Endothelial cell of umbilical vein (primary cell): ENCODE measurements at regions not wholly inside any gene's neighbourhood (a gene's known extent, or its start where the extent isn't known, plus 50 kb on each side); places are given as distances from the start of the nearest gene placed in this dataset.

ENCODE experiments used
- BruUV-seq: library from RNA; stranded (reverse); fragments of 400-500 nt; replicated peaks from 2 replicates; lab custom pipeline; 2021; lab: Mats Ljungman, UMichigan
- CTCF ChIA-PET: fragments of 300-600, 350-600 bp; sonication (Branson Sonifier 250); formaldehyde crosslinking; loops from one replicate; lab custom pipeline; 2021; ENCODE audit warnings: antibody characterized with exemption, inconsistent platforms; lab: Charles Lee
- POLR2A ChIA-PET: fragments of 300-600, 350-600 bp; sonication (Branson Sonifier 250); formaldehyde crosslinking; loops from one replicate; lab custom pipeline; 2021; ENCODE audit warnings: antibody characterized with exemption, inconsistent platforms; lab: Charles Lee
- DNase-seq: peaks from one replicate; pipeline ENCODE4 v3.0.0-alpha.2; 2011; ENCODE audit warnings: low read depth, low spot score
- FAIRE-seq: peaks from 2 replicates; lab custom pipeline; 2011; peaks lifted over from hg19 to GRCh38; lab: Jason Lieb, UNC
- H2AFZ ChIP-seq: 2 replicates; pipeline ENCODE4 v1.6.0; 2012; ENCODE audit warnings: low read depth, low read length, control low read depth, inconsistent platforms
- H3K27ac ChIP-seq: 2 replicates; pipeline ENCODE4 v1.5.1; 2011; ENCODE audit warnings: low read depth, mild to moderate bottlenecking, control low read depth, low read length, moderate library complexity; ENCODE audit not compliant: insufficient read depth
- H3K27me3 ChIP-seq, 2 experiments: 2 replicates each; pipeline versions ENCODE4 v1.6.0 to v1.6.1; 2011; ENCODE audit warnings: low read length in 2 of 2, mixed read lengths in 1 of 2; ENCODE audit not compliant: control insufficient read depth in 2 of 2, insufficient read depth in 2 of 2
- H3K36me3 ChIP-seq, 2 experiments: 2 replicates in 1 of 2; 3 replicates in 1 of 2; pipeline ENCODE4 v1.5.1; 2011; ENCODE audit warnings: low read length in 2 of 2, mild to moderate bottlenecking in 1 of 2, moderate library complexity in 1 of 2; ENCODE audit not compliant: control insufficient read depth in 2 of 2, insufficient read depth in 2 of 2; ENCODE audit errors: extremely low read depth in 1 of 2
- H3K4me1 ChIP-seq: 3 replicates; pipeline ENCODE4 v1.5.1; 2011; ENCODE audit warnings: mild to moderate bottlenecking, low read length; ENCODE audit not compliant: control insufficient read depth, insufficient read depth; ENCODE audit errors: extremely low read depth
- H3K4me2 ChIP-seq: 2 replicates; pipeline ENCODE4 v1.6.1; 2011; ENCODE audit warnings: low read length, control low read depth, mixed read lengths; ENCODE audit not compliant: insufficient read depth
- H3K4me3 ChIP-seq, 3 experiments: fragments of 200-600 bp in 1 of 3; sonication (generic), shearing (Covaris generic) in 1 of 3; replicated peaks in 1 of 3; 2 replicates each; pipeline ENCODE4 v1.5.1; 2011 to 2016; ENCODE audit warnings: control low read depth in 3 of 3, low read length in 3 of 3, mild to moderate bottlenecking in 2 of 3, inconsistent platforms in 1 of 3, low read depth in 1 of 3, moderate library complexity in 1 of 3; ENCODE audit not compliant: insufficient read depth in 1 of 3
- H3K79me2 ChIP-seq: 2 replicates; pipeline ENCODE4 v1.6.0; 2012; ENCODE audit warnings: low read length, inconsistent platforms; ENCODE audit not compliant: control insufficient read depth, insufficient read depth
- H3K9ac ChIP-seq: replicated peaks from 2 replicates; pipeline ENCODE3; 2011; ENCODE audit warnings: low read length, control low read depth; ENCODE audit not compliant: insufficient read depth; ENCODE audit errors: extremely low read depth
- H3K9me1 ChIP-seq: replicated peaks from 3 replicates; pipeline ENCODE4 v1.6.0; 2011; ENCODE audit warnings: mild to moderate bottlenecking, low read length; ENCODE audit not compliant: control insufficient read depth, insufficient read depth; ENCODE audit errors: extremely low read depth
- H3K9me3 ChIP-seq: replicated peaks from 2 replicates; pipeline ENCODE4 v1.5.1; 2012; ENCODE audit warnings: low read length, inconsistent platforms; ENCODE audit not compliant: control insufficient read depth, insufficient read depth
- H4K20me1 ChIP-seq: replicated peaks from 2 replicates; pipeline ENCODE3; 2011; ENCODE audit warnings: mild to moderate bottlenecking, low read length; ENCODE audit not compliant: control insufficient read depth, insufficient read depth; ENCODE audit errors: extremely low read depth
- EZH2 ChIP-seq: IDR thresholded peaks from 2 replicates; pipeline ENCODE4 v1.6.1; 2012; ENCODE audit warnings: borderline replicate concordance, low read depth, mild to moderate bottlenecking, moderate library complexity, low read length, inconsistent platforms; ENCODE audit not compliant: severe bottlenecking
- FOS ChIP-seq: IDR thresholded peaks from 2 replicates; pipeline ENCODE4 v1.6.1; 2011; ENCODE audit warnings: mild to moderate bottlenecking, low read length, moderate library complexity, borderline replicate concordance; ENCODE audit not compliant: insufficient read depth
- GATA2 ChIP-seq: IDR thresholded peaks from 2 replicates; pipeline ENCODE4 v1.7.0; 2011; ENCODE audit warnings: low read depth, mild to moderate bottlenecking, moderate library complexity, mixed read lengths, low read length; ENCODE audit not compliant: insufficient read length, insufficient read depth
- JUN ChIP-seq: IDR thresholded peaks from 2 replicates; pipeline ENCODE4 v1.6.1; 2011; ENCODE audit warnings: borderline replicate concordance, low read depth; ENCODE audit not compliant: insufficient read length, insufficient read depth
- MYC ChIP-seq: IDR thresholded peaks from one replicate; pipeline ENCODE4 v1.6.1; 2011; ENCODE audit warnings: mild to moderate bottlenecking, low read depth, low read length
- POLR2A ChIP-seq: IDR thresholded peaks from 2 replicates; pipeline ENCODE4 v1.6.1; 2012; ENCODE audit warnings: low read depth, mild to moderate bottlenecking, control low read depth, low read length
- POLR2AphosphoS5 ChIP-seq: IDR thresholded peaks from 2 replicates; pipeline ENCODE4 v1.6.1; 2012; ENCODE audit warnings: low read depth, mild to moderate bottlenecking, control low read depth, low read length, moderate library complexity; ENCODE audit not compliant: insufficient read depth
- dilution Hi-C: fragments of 300-500 bp; cut with MboI; formaldehyde crosslinking; loops from one replicate; pipeline ENCODE4 v1.15.0; 2019; ENCODE audit warnings: low sequenced_read_pairs; ENCODE audit not compliant: extremely low pct_ligation_motif_present
- intact Hi-C: fragments of 100-400 bp; cut with micrococcal nuclease; formaldehyde crosslinking; loops from one replicate; pipeline ENCODE4 v1.10.0; 2022
- TF ChIP-seq, protein P1 (sequence below): IDR thresholded peaks from 2 replicates; pipeline ENCODE4 v1.6.1; 2011; ENCODE audit not compliant: insufficient read depth, insufficient read length
- TF ChIP-seq, protein P2 (sequence below), 2 donors: IDR thresholded peaks; 1 replicate in 1 of 2; 2 replicates in 1 of 2; pipeline ENCODE4 v1.5.1; 2011; ENCODE audit warnings: low read length in 2 of 2, mild to moderate bottlenecking in 2 of 2, moderate library complexity in 2 of 2, control low read depth in 1 of 2, inconsistent platforms in 1 of 2, low read depth in 1 of 2; ENCODE audit not compliant: insufficient read depth in 1 of 2; ENCODE audit errors: extremely low read depth in 1 of 2

GRCh38 chr12:69007101-69007854 is 74.3 kb upstream of the CPM start:
- Histone ChIP-seq H3K9ac (no peak overlapping the region), H4K20me1 (no peaks in the 10 kb centered on the region), H3K27me3 (peaks cover 5 to 18% of the 10 kb centered on the region in 2 experiments), H3K79me2 (no peaks in the 10 kb centered on the region), H3K4me2 (no peak overlapping the region), H3K9me3 (no peaks in the 10 kb centered on the region), H2AFZ (no peak overlapping the region), H3K9me1 (no peaks in the 10 kb centered on the region), H3K27ac (no peak overlapping the region), H3K4me3 (no peak overlapping the region), H3K4me1 (no peaks in the 10 kb centered on the region), H3K36me3 (no peaks in the 10 kb centered on the region)
- no TSS peak for BruUV-seq
- FAIRE-seq (no peak), DNase-seq (no peak)
- no peak for TF ChIP-seq JUN
- TF ChIP-seq, protein P1, sequence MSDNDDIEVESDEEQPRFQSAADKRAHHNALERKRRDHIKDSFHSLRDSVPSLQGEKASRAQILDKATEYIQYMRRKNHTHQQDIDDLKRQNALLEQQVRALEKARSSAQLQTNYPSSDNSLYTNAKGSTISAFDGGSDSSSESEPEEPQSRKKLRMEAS, result no peak
- TF ChIP-seq EZH2, result no peak
- TF ChIP-seq POLR2A, result no peak
- no peak for TF ChIP-seq GATA2
- TF ChIP-seq FOS, result no peak
- TF ChIP-seq, protein P2, sequence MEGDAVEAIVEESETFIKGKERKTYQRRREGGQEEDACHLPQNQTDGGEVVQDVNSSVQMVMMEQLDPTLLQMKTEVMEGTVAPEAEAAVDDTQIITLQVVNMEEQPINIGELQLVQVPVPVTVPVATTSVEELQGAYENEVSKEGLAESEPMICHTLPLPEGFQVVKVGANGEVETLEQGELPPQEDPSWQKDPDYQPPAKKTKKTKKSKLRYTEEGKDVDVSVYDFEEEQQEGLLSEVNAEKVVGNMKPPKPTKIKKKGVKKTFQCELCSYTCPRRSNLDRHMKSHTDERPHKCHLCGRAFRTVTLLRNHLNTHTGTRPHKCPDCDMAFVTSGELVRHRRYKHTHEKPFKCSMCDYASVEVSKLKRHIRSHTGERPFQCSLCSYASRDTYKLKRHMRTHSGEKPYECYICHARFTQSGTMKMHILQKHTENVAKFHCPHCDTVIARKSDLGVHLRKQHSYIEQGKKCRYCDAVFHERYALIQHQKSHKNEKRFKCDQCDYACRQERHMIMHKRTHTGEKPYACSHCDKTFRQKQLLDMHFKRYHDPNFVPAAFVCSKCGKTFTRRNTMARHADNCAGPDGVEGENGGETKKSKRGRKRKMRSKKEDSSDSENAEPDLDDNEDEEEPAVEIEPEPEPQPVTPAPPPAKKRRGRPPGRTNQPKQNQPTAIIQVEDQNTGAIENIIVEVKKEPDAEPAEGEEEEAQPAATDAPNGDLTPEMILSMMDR (IDR thresholded peaks at IDR 0.05; ENCODE audit: extremely low read depth in 1 of 2, insufficient read depth in 1 of 2, low read depth in 1 of 2, low read length in 2 of 2), result no peak
- no peak for TF ChIP-seq POLR2AphosphoS5
- no peak for TF ChIP-seq MYC
- ChIA-PET CTCF (interaction anchor here (1.6 kb wide), 1 partner anchor 64 kb away, joined by 5 read pairs; no protein-coding TSS in a partner anchor), POLR2A (no interaction called here)
- dilution Hi-C loops (no loop called here), intact Hi-C loops (no loop called here)
